ENCODE measurements at regions not wholly inside any gene's neighbourhood (a gene's known extent, or its start where the extent isn't known, plus 50 kb on each side); places are given as distances from the start of the nearest gene placed in this dataset.

DNA sequence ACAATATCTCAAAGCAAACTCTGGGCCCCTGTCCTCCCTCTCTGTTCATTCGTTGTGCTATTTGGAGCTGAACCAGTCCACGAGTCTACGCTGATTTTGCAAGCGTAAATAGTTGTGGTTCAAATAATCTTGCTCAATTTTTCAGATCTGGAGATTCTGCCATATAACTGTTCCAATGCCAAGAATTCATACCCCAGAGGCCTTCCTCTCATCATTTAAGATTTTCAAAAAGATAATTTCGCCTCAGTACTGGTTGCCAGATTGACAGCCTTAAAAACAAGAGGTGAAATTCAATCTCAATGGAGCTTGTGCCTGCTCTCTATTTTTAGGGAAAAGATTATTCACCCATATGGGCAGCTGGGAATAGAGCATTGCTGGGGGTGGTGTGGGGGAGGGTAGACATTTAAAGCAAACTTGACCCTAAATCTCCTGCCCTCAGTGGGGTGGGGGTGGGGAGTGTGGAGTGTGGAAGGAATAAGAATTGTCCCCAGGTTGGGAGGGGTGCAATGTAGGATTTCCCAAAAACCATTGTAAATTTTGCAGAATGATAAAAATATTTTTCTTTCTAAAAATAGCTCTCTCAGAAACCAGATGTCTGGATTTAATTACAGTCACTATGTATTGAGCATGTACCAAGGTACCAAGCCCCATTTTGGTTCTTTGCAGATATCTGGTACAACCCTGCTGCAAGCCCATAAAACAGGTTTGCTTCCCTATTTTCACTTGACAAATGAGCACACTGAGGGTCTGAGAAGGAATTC lies 104.7 kb upstream of the EEPD1 start:
- Histone ChIP-seq H3K4me1 (ENCODE audit: control insufficient read depth, insufficient read depth, low read length) (peaks cover 14% of the 10 kb centered on the region), H3K36me3 (ENCODE audit: control insufficient read depth, insufficient read depth, low read length) (no peaks in the 10 kb centered on the region), H3K27me3 (ENCODE audit: control insufficient read depth, insufficient read depth, low read length) (no peaks in the 10 kb centered on the region), H3K27ac (ENCODE audit: low read length) (peak overlapping the region; percentile 36), H3K9me3 (ENCODE audit: control insufficient read depth, insufficient read depth, low read depth, low read length) (no peaks in the 10 kb centered on the region), H3K4me3 (ENCODE audit: low read depth in 2 of 2, low read length in 2 of 2) (no peak overlapping the region)
- TF ChIP-seq, protein P1, sequence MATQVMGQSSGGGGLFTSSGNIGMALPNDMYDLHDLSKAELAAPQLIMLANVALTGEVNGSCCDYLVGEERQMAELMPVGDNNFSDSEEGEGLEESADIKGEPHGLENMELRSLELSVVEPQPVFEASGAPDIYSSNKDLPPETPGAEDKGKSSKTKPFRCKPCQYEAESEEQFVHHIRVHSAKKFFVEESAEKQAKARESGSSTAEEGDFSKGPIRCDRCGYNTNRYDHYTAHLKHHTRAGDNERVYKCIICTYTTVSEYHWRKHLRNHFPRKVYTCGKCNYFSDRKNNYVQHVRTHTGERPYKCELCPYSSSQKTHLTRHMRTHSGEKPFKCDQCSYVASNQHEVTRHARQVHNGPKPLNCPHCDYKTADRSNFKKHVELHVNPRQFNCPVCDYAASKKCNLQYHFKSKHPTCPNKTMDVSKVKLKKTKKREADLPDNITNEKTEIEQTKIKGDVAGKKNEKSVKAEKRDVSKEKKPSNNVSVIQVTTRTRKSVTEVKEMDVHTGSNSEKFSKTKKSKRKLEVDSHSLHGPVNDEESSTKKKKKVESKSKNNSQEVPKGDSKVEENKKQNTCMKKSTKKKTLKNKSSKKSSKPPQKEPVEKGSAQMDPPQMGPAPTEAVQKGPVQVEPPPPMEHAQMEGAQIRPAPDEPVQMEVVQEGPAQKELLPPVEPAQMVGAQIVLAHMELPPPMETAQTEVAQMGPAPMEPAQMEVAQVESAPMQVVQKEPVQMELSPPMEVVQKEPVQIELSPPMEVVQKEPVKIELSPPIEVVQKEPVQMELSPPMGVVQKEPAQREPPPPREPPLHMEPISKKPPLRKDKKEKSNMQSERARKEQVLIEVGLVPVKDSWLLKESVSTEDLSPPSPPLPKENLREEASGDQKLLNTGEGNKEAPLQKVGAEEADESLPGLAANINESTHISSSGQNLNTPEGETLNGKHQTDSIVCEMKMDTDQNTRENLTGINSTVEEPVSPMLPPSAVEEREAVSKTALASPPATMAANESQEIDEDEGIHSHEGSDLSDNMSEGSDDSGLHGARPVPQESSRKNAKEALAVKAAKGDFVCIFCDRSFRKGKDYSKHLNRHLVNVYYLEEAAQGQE (IDR thresholded peaks at IDR 0.05; ENCODE audit: insufficient read depth in 1 of 2, low read depth in 2 of 2, low read length in 1 of 2) = no peak
- TF ChIP-seq TCF7L2 (IDR thresholded peaks at IDR 0.05; ENCODE audit: low read depth, low read length) = peak; percentile 85
- BruUV-seq (replicated peaks) = no TSS peak
- DNase-seq (ENCODE audit: low read depth, low spot score) (no peak), ATAC-seq (peak; percentile 49; the same call in 1 of the 2 replicates)
- intact Hi-C loops (cut with micrococcal nuclease; ENCODE audit: unreplicated experiment) = no loop called here
- ChIA-PET POLR2A (interaction anchor here (0.6 to 0.7 kb wide), 2 partner anchors 13 to 22 kb away, joined by 4 read pairs; no protein-coding TSS in a partner anchor), CTCF (interaction anchor here (0.7 kb wide), 1 partner anchor 315 kb away, joined by 12 read pairs; no protein-coding TSS in a partner anchor)
- in situ Hi-C loops (cut with HindIII; ENCODE audit: low pct_unique_long_range_greater_than_20kb, low sequenced_read_pairs) = no loop called here

DNA sequence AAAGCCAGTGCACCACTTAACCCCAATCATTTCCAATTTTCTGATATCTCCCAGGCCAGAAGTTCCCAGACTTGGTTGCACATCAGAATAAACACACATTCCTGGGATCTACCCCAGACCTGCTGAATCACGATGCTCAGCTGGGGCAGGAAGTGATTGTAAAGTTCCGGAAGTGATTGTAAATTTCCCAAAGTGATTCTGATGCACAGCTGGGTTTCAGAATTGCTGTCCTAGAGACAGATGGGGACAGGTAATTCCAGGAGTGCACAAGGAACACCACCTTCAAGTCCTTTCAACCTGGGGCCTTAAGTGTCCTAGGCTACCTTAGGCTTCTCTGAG lies 104.2 kb upstream of the EEPD1 start:
- in situ Hi-C loops (cut with HindIII; ENCODE audit: low pct_unique_long_range_greater_than_20kb, low sequenced_read_pairs) (no loop called here), intact Hi-C loops (cut with micrococcal nuclease; ENCODE audit: unreplicated experiment) (no loop called here)
- DNase-seq (ENCODE audit: low read depth, low spot score) = no peak
- Histone ChIP-seq H3K27ac (ENCODE audit: low read length) (peak overlapping the region; percentile 36; the same call in 1 of the 2 replicates), H3K4me3 (ENCODE audit: low read depth in 2 of 2, low read length in 2 of 2) (no peak overlapping the region), H3K4me1 (ENCODE audit: control insufficient read depth, insufficient read depth, low read length) (peaks cover 14% of the 10 kb centered on the region), H3K36me3 (ENCODE audit: control insufficient read depth, insufficient read depth, low read length) (no peaks in the 10 kb centered on the region), H3K9me3 (ENCODE audit: control insufficient read depth, insufficient read depth, low read depth, low read length) (no peaks in the 10 kb centered on the region), H3K27me3 (ENCODE audit: control insufficient read depth, insufficient read depth, low read length) (no peaks in the 10 kb centered on the region)
- TF ChIP-seq, protein P2, sequence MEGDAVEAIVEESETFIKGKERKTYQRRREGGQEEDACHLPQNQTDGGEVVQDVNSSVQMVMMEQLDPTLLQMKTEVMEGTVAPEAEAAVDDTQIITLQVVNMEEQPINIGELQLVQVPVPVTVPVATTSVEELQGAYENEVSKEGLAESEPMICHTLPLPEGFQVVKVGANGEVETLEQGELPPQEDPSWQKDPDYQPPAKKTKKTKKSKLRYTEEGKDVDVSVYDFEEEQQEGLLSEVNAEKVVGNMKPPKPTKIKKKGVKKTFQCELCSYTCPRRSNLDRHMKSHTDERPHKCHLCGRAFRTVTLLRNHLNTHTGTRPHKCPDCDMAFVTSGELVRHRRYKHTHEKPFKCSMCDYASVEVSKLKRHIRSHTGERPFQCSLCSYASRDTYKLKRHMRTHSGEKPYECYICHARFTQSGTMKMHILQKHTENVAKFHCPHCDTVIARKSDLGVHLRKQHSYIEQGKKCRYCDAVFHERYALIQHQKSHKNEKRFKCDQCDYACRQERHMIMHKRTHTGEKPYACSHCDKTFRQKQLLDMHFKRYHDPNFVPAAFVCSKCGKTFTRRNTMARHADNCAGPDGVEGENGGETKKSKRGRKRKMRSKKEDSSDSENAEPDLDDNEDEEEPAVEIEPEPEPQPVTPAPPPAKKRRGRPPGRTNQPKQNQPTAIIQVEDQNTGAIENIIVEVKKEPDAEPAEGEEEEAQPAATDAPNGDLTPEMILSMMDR (IDR thresholded peaks at IDR 0.05) = no peak
- TF ChIP-seq SIN3A (IDR thresholded peaks at IDR 0.05; ENCODE audit: borderline replicate concordance, insufficient read depth, low read depth, low read length) = no peak
- no peak for TF ChIP-seq TCF7L2 (IDR thresholded peaks at IDR 0.05; ENCODE audit: low read depth, low read length)
- TF ChIP-seq POLR2AphosphoS5 (IDR thresholded peaks at IDR 0.05; ENCODE audit: low read depth, low read length) = no peak
- TF ChIP-seq, protein P1 (IDR thresholded peaks at IDR 0.05; ENCODE audit: insufficient read depth in 1 of 2, low read depth in 2 of 2, low read length in 1 of 2) = no peak
- POLR2A ChIA-PET = no interaction called here
- ATAC-seq = no peak
- no TSS peak for BruUV-seq (replicated peaks)
- CTCF ChIA-PET = no interaction called here
